Transverse colon (tissue), 4 donors: ENCODE measurements at regions not wholly inside any gene's neighbourhood (a gene's known extent, or its start where the extent isn't known, plus 50 kb on each side); places are given as distances from the start of the nearest gene placed in this dataset.

Source experiments
- CTCF ChIP-seq, 5 experiments: fragments of 200-600 bp in 3 of 5; fragments of 450-650 bp in 2 of 5; sonication (generic) in 3 of 5; IDR thresholded peaks; 1 replicate in 2 of 5; 2 replicates in 3 of 5; pipeline ENCODE4 v1.5.1; 2016 to 2017; ENCODE audit warnings: antibody characterized with exemption in 5 of 5, inconsistent platforms in 3 of 5, mild to moderate bottlenecking in 2 of 5, moderate library complexity in 1 of 5
- EP300 ChIP-seq: sonication (generic); formaldehyde crosslinking; IDR thresholded peaks from one replicate; pipeline ENCODE4 v1.6.1; 2017; ENCODE audit warnings: antibody characterized with exemption, low read depth
- POLR2A ChIP-seq: fragments of 450-650 bp; IDR thresholded peaks from one replicate; pipeline ENCODE4 v1.6.1; 2016; ENCODE audit warnings: antibody characterized with exemption, mild to moderate bottlenecking, moderate library complexity
- POLR2AphosphoS5 ChIP-seq, 3 donors: sonication (generic); formaldehyde crosslinking; IDR thresholded peaks; one replicate each; pipeline ENCODE4 v1.6.1; 2016; ENCODE audit warnings: antibody characterized with exemption in 3 of 3

GRCh38 chr9:13500034-13500433, 220.5 kb upstream of the MPDZ start:
- no peak for TF ChIP-seq CTCF (IDR thresholded peaks at IDR 0.05)
- no peak for TF ChIP-seq EP300
- no peak for TF ChIP-seq POLR2AphosphoS5 (IDR thresholded peaks at IDR 0.05)
- TF ChIP-seq POLR2A: no peak
